ENCODE measurements at regions not wholly inside any gene's neighbourhood (a gene's known extent, or its start where the extent isn't known, plus 50 kb on each side); places are given as distances from the start of the nearest gene placed in this dataset.

GRCh38 chr3:152669560-152669959, 165.4 kb upstream of the P2RY1 start:
- Histone ChIP-seq H3K27me3 (ENCODE audit: control insufficient read depth in 2 of 2, insufficient read depth in 2 of 2, low read length in 2 of 2) (peaks cover 0 to 1% of the 10 kb centered on the region in 2 experiments), H4K20me1 (replicated peaks; ENCODE audit: control insufficient read depth, extremely low read depth, insufficient read depth, low read length) (no peaks in the 10 kb centered on the region), H3K9me1 (replicated peaks; ENCODE audit: control insufficient read depth, extremely low read depth, insufficient read depth, low read length) (no peaks in the 10 kb centered on the region), H3K9me3 (replicated peaks; ENCODE audit: control insufficient read depth, insufficient read depth, low read length) (no peaks in the 10 kb centered on the region), H3K79me2 (ENCODE audit: control insufficient read depth, insufficient read depth, low read length) (no peaks in the 10 kb centered on the region), H3K4me1 (ENCODE audit: control insufficient read depth, extremely low read depth, insufficient read depth, low read length) (peaks cover 4% of the 10 kb centered on the region), H3K4me3 (replicated peaks in 1 of 3; ENCODE audit: insufficient read depth in 1 of 3, low read depth in 1 of 3, low read length in 3 of 3) (no peak overlapping the region), H3K27ac (ENCODE audit: insufficient read depth, low read depth, low read length) (no peak overlapping the region), H3K36me3 (ENCODE audit: control insufficient read depth in 2 of 2, extremely low read depth in 1 of 2, insufficient read depth in 2 of 2, low read length in 2 of 2) (no peaks in the 10 kb centered on the region), H3K4me2 (ENCODE audit: insufficient read depth, low read length) (no peak overlapping the region), H2AFZ (ENCODE audit: low read depth, low read length) (no peak overlapping the region), H3K9ac (replicated peaks; ENCODE audit: extremely low read depth, insufficient read depth, low read length) (no peak overlapping the region)
- no TSS peak for BruUV-seq (replicated peaks)
- ChIA-PET POLR2A (no interaction called here), CTCF (no interaction called here)
- dilution Hi-C loops (cut with MboI; ENCODE audit: extremely low pct_ligation_motif_present, low sequenced_read_pairs) (no loop called here), intact Hi-C loops (cut with micrococcal nuclease) (no loop called here)
- FAIRE-seq (no peak), DNase-seq (ENCODE audit: low read depth, low spot score) (no peak)
- TF ChIP-seq POLR2A (IDR thresholded peaks at IDR 0.05; ENCODE audit: low read depth, low read length): no peak
- TF ChIP-seq JUN (IDR thresholded peaks at IDR 0.05; ENCODE audit: borderline replicate concordance, insufficient read depth, insufficient read length, low read depth): no peak
- TF ChIP-seq CTCF (IDR thresholded peaks at IDR 0.05; ENCODE audit: extremely low read depth in 1 of 2, insufficient read depth in 1 of 2, low read depth in 1 of 2, low read length in 2 of 2): no peak

GRCh38 chr3:152671446-152672319, 163.2 kb upstream of the P2RY1 start:
- dilution Hi-C loops (cut with MboI; ENCODE audit: extremely low pct_ligation_motif_present, low sequenced_read_pairs): no loop called here
- POLR2A ChIA-PET: no interaction called here
- no peak for FAIRE-seq

More at GRCh38 chr3:152671446-152672319, 163.2 kb upstream of the P2RY1 start:
- no peaks in the 10 kb centered on the region for H4K20me1 ChIP-seq (replicated peaks; ENCODE audit: control insufficient read depth, extremely low read depth, insufficient read depth, low read length)
- no peak overlapping the region for H3K9ac ChIP-seq (replicated peaks; ENCODE audit: extremely low read depth, insufficient read depth, low read length)
- H3K4me1 ChIP-seq (ENCODE audit: control insufficient read depth, extremely low read depth, insufficient read depth, low read length): peaks cover 4% of the 10 kb centered on the region
- H2AFZ ChIP-seq (ENCODE audit: low read depth, low read length): no peak overlapping the region
- H3K27ac ChIP-seq (ENCODE audit: insufficient read depth, low read depth, low read length): no peak overlapping the region
- no peaks in the 10 kb centered on the region for H3K9me1 ChIP-seq (replicated peaks; ENCODE audit: control insufficient read depth, extremely low read depth, insufficient read depth, low read length)
- H3K4me3 ChIP-seq (replicated peaks in 1 of 3; ENCODE audit: insufficient read depth in 1 of 3, low read depth in 1 of 3, low read length in 3 of 3): no peak overlapping the region
- no peaks in the 10 kb centered on the region for H3K9me3 ChIP-seq (replicated peaks; ENCODE audit: control insufficient read depth, insufficient read depth, low read length)
- CTCF ChIA-PET: no interaction called here
- DNase-seq (ENCODE audit: low read depth, low spot score): peak; percentile 47
- TF ChIP-seq FOS (IDR thresholded peaks at IDR 0.05; ENCODE audit: borderline replicate concordance, insufficient read depth, low read length) (no peak), POLR2AphosphoS5 (IDR thresholded peaks at IDR 0.05; ENCODE audit: insufficient read depth, low read depth, low read length) (no peak), CTCF (IDR thresholded peaks at IDR 0.05; ENCODE audit: extremely low read depth in 1 of 2, insufficient read depth in 1 of 2, low read depth in 1 of 2, low read length in 2 of 2) (no peak), MYC (IDR thresholded peaks at IDR 0.05; ENCODE audit: low read depth, low read length) (no peak), MAX (IDR thresholded peaks at IDR 0.05; ENCODE audit: insufficient read depth, insufficient read length) (no peak), POLR2A (IDR thresholded peaks at IDR 0.05; ENCODE audit: low read depth, low read length) (no peak), GATA2 (IDR thresholded peaks at IDR 0.05; ENCODE audit: insufficient read depth, insufficient read length, low read depth, low read length) (no peak), EZH2 (IDR thresholded peaks at IDR 0.05; ENCODE audit: borderline replicate concordance, low read depth, low read length, severe bottlenecking) (no peak), JUN (IDR thresholded peaks at IDR 0.05; ENCODE audit: borderline replicate concordance, insufficient read depth, insufficient read length, low read depth) (no peak)
- H3K4me2 ChIP-seq (ENCODE audit: insufficient read depth, low read length): peak overlapping the region; percentile 12
- H3K36me3 ChIP-seq (ENCODE audit: control insufficient read depth in 2 of 2, extremely low read depth in 1 of 2, insufficient read depth in 2 of 2, low read length in 2 of 2): no peaks in the 10 kb centered on the region
- intact Hi-C loops (cut with micrococcal nuclease): no loop called here
- H3K79me2 ChIP-seq (ENCODE audit: control insufficient read depth, insufficient read depth, low read length): no peaks in the 10 kb centered on the region
- peaks cover 0 to 1% of the 10 kb centered on the region in 2 experiments for H3K27me3 ChIP-seq (ENCODE audit: control insufficient read depth in 2 of 2, insufficient read depth in 2 of 2, low read length in 2 of 2)
- no TSS peak for BruUV-seq (replicated peaks)

Measured in endothelial cell of umbilical vein (primary cell).